ENCODE measurements at regions not wholly inside any gene's neighbourhood (a gene's known extent, or its start where the extent isn't known, plus 50 kb on each side); places are given as distances from the start of the nearest gene placed in this dataset.

- Histone ChIP-seq H3K9ac (ENCODE audit: control insufficient read depth, extremely low read depth, insufficient read depth, low read length) (no peak overlapping the region), H2AFZ (ENCODE audit: control insufficient read depth, low read length) (no peak overlapping the region), H3K9me1 (ENCODE audit: control insufficient read depth, extremely low read depth, insufficient read depth, low read length) (no peaks in the 10 kb centered on the region), H3K36me3 (ENCODE audit: control insufficient read depth in 2 of 2, extremely low read depth in 1 of 2, insufficient read depth in 2 of 2, low read length in 2 of 2) (no peaks in the 10 kb centered on the region), H3K4me1 (ENCODE audit: control insufficient read depth, extremely low read depth, insufficient read depth, low read length) (no peaks in the 10 kb centered on the region), H3K9me3 (ENCODE audit: control insufficient read depth, low read depth, low read length) (no peaks in the 10 kb centered on the region), H3K27ac (ENCODE audit: control insufficient read depth, insufficient read depth, low read length) (no peak overlapping the region), H4K20me1 (ENCODE audit: control insufficient read depth, extremely low read depth, insufficient read depth, low read length) (no peaks in the 10 kb centered on the region), H3K4me3 (ENCODE audit: control insufficient read depth in 2 of 3, extremely low read depth in 1 of 3, insufficient read depth in 2 of 3, low read depth in 1 of 3, low read length in 3 of 3) (no peak overlapping the region), H3K79me2 (ENCODE audit: control insufficient read depth, insufficient read depth, low read length) (no peaks in the 10 kb centered on the region), H3K4me2 (ENCODE audit: control insufficient read depth, extremely low read depth, insufficient read depth, low read depth, low read length) (no peak overlapping the region), H3K27me3 (ENCODE audit: control insufficient read depth, extremely low read depth, insufficient read depth, low read length) (no peaks in the 10 kb centered on the region)
- DNase-seq (ENCODE audit: low read depth, low spot score): no peak
- no peak for TF ChIP-seq EZH2 (IDR thresholded peaks at IDR 0.05; ENCODE audit: low read length)
- no peak for TF ChIP-seq CTCF (optimal IDR thresholded peaks at IDR 0.05 in 1 of 3, IDR thresholded peaks at IDR 0.05 in 1 of 3, conservative IDR thresholded peaks at IDR 0.05 in 1 of 3; ENCODE audit: extremely low read depth in 1 of 3, insufficient read depth in 2 of 3, low read length in 3 of 3)
- FAIRE-seq: no peak
- dilution Hi-C loops (cut with MboI; ENCODE audit: extremely low pct_ligation_motif_present, low sequenced_read_pairs): no loop called here
These were observed 1145.6 kb upstream of the WWC1 start for GRCh38 chr5:167145841-167146240.

DNA sequence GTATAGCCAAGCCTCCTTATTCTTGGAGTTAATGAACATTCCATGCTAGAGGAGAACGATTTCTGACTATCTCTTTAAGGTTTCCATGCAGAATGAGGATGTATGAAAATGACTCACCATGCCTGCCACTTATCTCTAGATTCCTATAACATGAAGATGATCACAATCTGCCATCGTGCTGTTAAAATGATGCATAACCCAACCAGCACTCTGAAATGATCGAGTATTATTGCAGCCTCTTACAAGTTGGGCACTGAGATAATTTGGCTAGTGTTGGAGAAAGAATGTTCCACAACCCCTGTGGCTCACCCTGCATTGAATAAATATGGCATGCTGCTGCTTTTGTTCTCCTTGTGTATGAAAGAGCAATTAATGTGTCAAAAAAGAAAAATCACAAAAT, 1143.6 kb upstream of the WWC1 start:
- FAIRE-seq (no peak), DNase-seq (ENCODE audit: low read depth, low spot score) (no peak)
- Histone ChIP-seq H3K79me2 (ENCODE audit: control insufficient read depth, insufficient read depth, low read length) (no peaks in the 10 kb centered on the region), H3K27me3 (ENCODE audit: control insufficient read depth, extremely low read depth, insufficient read depth, low read length) (no peaks in the 10 kb centered on the region), H2AFZ (ENCODE audit: control insufficient read depth, low read length) (no peak overlapping the region), H4K20me1 (ENCODE audit: control insufficient read depth, extremely low read depth, insufficient read depth, low read length) (no peaks in the 10 kb centered on the region), H3K4me3 (ENCODE audit: control insufficient read depth in 2 of 3, extremely low read depth in 1 of 3, insufficient read depth in 2 of 3, low read depth in 1 of 3, low read length in 3 of 3) (no peak overlapping the region), H3K4me2 (ENCODE audit: control insufficient read depth, extremely low read depth, insufficient read depth, low read depth, low read length) (no peak overlapping the region), H3K4me1 (ENCODE audit: control insufficient read depth, extremely low read depth, insufficient read depth, low read length) (no peaks in the 10 kb centered on the region), H3K9me1 (ENCODE audit: control insufficient read depth, extremely low read depth, insufficient read depth, low read length) (no peaks in the 10 kb centered on the region), H3K27ac (ENCODE audit: control insufficient read depth, insufficient read depth, low read length) (no peak overlapping the region), H3K9me3 (ENCODE audit: control insufficient read depth, low read depth, low read length) (no peaks in the 10 kb centered on the region), H3K36me3 (ENCODE audit: control insufficient read depth in 2 of 2, extremely low read depth in 1 of 2, insufficient read depth in 2 of 2, low read length in 2 of 2) (no peaks in the 10 kb centered on the region), H3K9ac (ENCODE audit: control insufficient read depth, extremely low read depth, insufficient read depth, low read length) (no peak overlapping the region)
- TF ChIP-seq EZH2 (IDR thresholded peaks at IDR 0.05; ENCODE audit: low read length) (no peak), CTCF (optimal IDR thresholded peaks at IDR 0.05 in 1 of 3, IDR thresholded peaks at IDR 0.05 in 1 of 3, conservative IDR thresholded peaks at IDR 0.05 in 1 of 3; ENCODE audit: extremely low read depth in 1 of 3, insufficient read depth in 2 of 3, low read length in 3 of 3) (no peak)
- dilution Hi-C loops (cut with MboI; ENCODE audit: extremely low pct_ligation_motif_present, low sequenced_read_pairs): no loop called here

Data from keratinocyte (primary cell).